ENCODE measurements at regions not wholly inside any gene's neighbourhood (a gene's known extent, or its start where the extent isn't known, plus 50 kb on each side); places are given as distances from the start of the nearest gene placed in this dataset.

DNA sequence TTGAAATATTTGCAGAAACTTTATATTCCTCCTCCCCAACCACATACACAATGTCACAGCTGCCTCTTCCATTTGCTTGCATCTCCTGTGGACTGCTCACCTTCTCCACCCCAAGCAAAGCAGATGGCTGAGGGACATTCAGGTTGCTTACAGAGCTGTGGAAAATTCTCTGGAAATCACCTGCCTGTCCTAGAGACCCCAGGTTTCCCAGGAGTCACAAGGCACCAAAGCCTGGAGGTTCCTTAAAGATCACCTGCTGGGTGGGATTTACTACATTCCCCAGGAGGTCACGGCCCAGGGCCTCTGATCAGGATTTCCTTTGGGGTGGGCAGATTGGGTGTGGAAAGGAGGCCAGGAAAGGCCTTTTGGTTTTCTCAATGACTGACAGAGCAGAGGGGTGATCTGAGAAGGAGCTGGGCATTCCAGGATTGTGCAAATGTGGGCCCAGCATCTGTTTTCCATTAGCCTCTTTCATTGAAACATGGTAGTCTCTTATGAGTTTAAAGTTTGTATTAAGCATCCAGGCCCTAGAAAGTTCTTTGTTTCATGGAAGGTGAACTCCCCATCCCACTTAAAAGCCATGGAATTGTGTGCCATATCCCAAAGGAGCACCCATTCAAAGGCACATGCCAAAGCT lies 410.7 kb upstream of the TNP1 start:
- DNase-seq (no peak), ATAC-seq (ENCODE audit: low FRiP score) (no peak)
- H3K4me3 ChIP-seq (ENCODE audit: low read length in 2 of 2): no peak overlapping the region
- H3K27me3 ChIP-seq (ENCODE audit: control insufficient read depth in 1 of 2, insufficient read depth in 2 of 2, low read length in 1 of 2): no peaks in the 10 kb centered on the region
- no peaks in the 10 kb centered on the region for H3K9me3 ChIP-seq (ENCODE audit: control insufficient read depth, low read length)
- H3K36me3 ChIP-seq (ENCODE audit: control insufficient read depth in 1 of 2, insufficient read depth in 2 of 2, low read length in 1 of 2): no peaks in the 10 kb centered on the region
- H3K4me1 ChIP-seq (ENCODE audit: control insufficient read depth in 1 of 2, insufficient read depth in 2 of 2, low read length in 2 of 2): peaks cover 0 to 8% of the 10 kb centered on the region in 2 donors
- intact Hi-C loops (cut with DNase I): no loop called here
- WGBS, 2 donors: 95 to 98% methylated on average over 1 of the region's 1 CpG
- no peak overlapping the region for H3K27ac ChIP-seq (ENCODE audit: low read depth in 1 of 2, low read length in 2 of 2)

- no peak overlapping the region for H3K27ac ChIP-seq (ENCODE audit: low read depth in 1 of 2, low read length in 2 of 2)
- H3K4me1 ChIP-seq (ENCODE audit: control insufficient read depth in 1 of 2, insufficient read depth in 2 of 2, low read length in 2 of 2): peaks cover 0 to 8% of the 10 kb centered on the region in 2 donors
- DNase-seq: no peak
- no peak overlapping the region for H3K4me3 ChIP-seq (ENCODE audit: low read length in 2 of 2)
- 86 to 87% methylated on average over 8 of the region's 8 CpGs for WGBS, 2 donors
- intact Hi-C loops (cut with DNase I): no loop called here
- no peaks in the 10 kb centered on the region for H3K9me3 ChIP-seq (ENCODE audit: control insufficient read depth, low read length)
- no peaks in the 10 kb centered on the region for H3K27me3 ChIP-seq (ENCODE audit: control insufficient read depth in 1 of 2, insufficient read depth in 2 of 2, low read length in 1 of 2)
- no peak for ATAC-seq (ENCODE audit: low FRiP score)
- H3K36me3 ChIP-seq (ENCODE audit: control insufficient read depth in 1 of 2, insufficient read depth in 2 of 2, low read length in 1 of 2): no peaks in the 10 kb centered on the region
Measured at GRCh38 chr2:217269701-217270484, 410.0 kb upstream of the TNP1 start.

DNA sequence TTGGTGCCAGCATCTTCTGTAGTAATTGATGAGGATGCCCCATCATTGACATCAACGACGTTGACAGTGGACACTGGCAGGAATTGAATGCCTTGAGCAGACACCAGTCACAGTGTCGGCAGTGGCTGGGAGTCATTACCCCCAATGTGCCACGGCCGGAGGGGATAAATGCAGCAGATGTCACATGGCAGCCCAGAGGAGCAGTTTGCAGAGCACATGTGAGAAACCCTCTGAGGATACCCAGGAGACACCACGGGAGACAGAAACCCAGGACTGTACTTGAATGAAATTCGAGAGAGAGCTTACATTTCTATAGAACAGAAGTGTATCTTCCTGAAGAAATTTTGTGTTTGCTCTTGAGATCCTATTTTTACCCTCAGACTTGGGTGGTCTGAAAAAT lies 409.1 kb upstream of the TNP1 start:
- intact Hi-C loops (cut with DNase I): no loop called here
- Histone ChIP-seq H3K4me1 (ENCODE audit: control insufficient read depth in 1 of 2, insufficient read depth in 2 of 2, low read length in 2 of 2) (peaks cover 0 to 8% of the 10 kb centered on the region in 2 donors), H3K27ac (ENCODE audit: low read depth in 1 of 2, low read length in 2 of 2) (no peak overlapping the region), H3K36me3 (ENCODE audit: control insufficient read depth in 1 of 2, insufficient read depth in 2 of 2, low read length in 1 of 2) (no peaks in the 10 kb centered on the region), H3K27me3 (ENCODE audit: control insufficient read depth in 1 of 2, insufficient read depth in 2 of 2, low read length in 1 of 2) (no peaks in the 10 kb centered on the region), H3K9me3 (ENCODE audit: control insufficient read depth, low read length) (no peaks in the 10 kb centered on the region), H3K4me3 (ENCODE audit: low read length in 2 of 2) (no peak overlapping the region)
- WGBS, 2 donors: 93% methylated on average over 7 of the region's 7 CpGs
- no peak for ATAC-seq (ENCODE audit: low FRiP score)
- no peak for DNase-seq

DNA sequence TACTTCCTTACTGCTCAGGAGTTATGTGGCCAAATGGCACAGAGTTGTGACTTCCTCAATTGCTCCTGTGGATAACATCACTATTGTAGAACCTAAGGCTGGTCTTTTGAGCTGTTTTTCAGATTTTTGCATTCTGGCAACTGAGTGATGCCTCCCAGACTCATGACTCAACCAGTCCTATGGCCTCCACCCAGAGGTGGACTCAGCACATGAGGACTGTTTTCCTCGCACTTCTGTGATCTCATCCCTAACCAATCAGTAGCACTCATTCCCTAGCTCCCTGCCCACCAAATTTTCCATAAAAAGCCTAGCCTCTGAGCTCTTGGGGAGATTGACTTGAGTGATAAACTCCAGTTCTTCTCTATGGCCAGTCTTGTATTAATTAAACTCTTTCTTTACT lies 407.9 kb upstream of the TNP1 start:
- ATAC-seq (ENCODE audit: low FRiP score) (no peak), DNase-seq (no peak)
- H3K9me3 ChIP-seq (ENCODE audit: control insufficient read depth, low read length): no peaks in the 10 kb centered on the region
- no peaks in the 10 kb centered on the region for H3K27me3 ChIP-seq (ENCODE audit: control insufficient read depth in 1 of 2, insufficient read depth in 2 of 2, low read length in 1 of 2)
- 91 to 100% methylated on average over 1 of the region's 1 CpG for WGBS, 2 donors
- H3K4me3 ChIP-seq (ENCODE audit: low read length in 2 of 2): no peak overlapping the region
- peaks cover 0 to 8% of the 10 kb centered on the region in 2 donors for H3K4me1 ChIP-seq (ENCODE audit: control insufficient read depth in 1 of 2, insufficient read depth in 2 of 2, low read length in 2 of 2)
- no peaks in the 10 kb centered on the region for H3K36me3 ChIP-seq (ENCODE audit: control insufficient read depth in 1 of 2, insufficient read depth in 2 of 2, low read length in 1 of 2)
- intact Hi-C loops (cut with DNase I): no loop called here
- no peak overlapping the region for H3K27ac ChIP-seq (ENCODE audit: low read depth in 1 of 2, low read length in 2 of 2)

GRCh38 chr2:217263756-217264155 lies 403.9 kb upstream of the TNP1 start:
- Histone ChIP-seq H3K27ac (ENCODE audit: low read depth in 1 of 2, low read length in 2 of 2) (no peak overlapping the region), H3K27me3 (ENCODE audit: control insufficient read depth in 1 of 2, insufficient read depth in 2 of 2, low read length in 1 of 2) (no peaks in the 10 kb centered on the region), H3K4me1 (ENCODE audit: control insufficient read depth in 1 of 2, insufficient read depth in 2 of 2, low read length in 2 of 2) (no peaks in the 10 kb centered on the region), H3K4me3 (ENCODE audit: low read length in 2 of 2) (no peak overlapping the region), H3K36me3 (ENCODE audit: control insufficient read depth in 1 of 2, insufficient read depth in 2 of 2, low read length in 1 of 2) (no peaks in the 10 kb centered on the region), H3K9me3 (ENCODE audit: control insufficient read depth, low read length) (no peaks in the 10 kb centered on the region)
- intact Hi-C loops (cut with DNase I): no loop called here
- no peak for ATAC-seq (ENCODE audit: low FRiP score)
- 53 to 54% methylated on average over 3 of the region's 3 CpGs for WGBS, 2 donors
- DNase-seq: no peak

DNA sequence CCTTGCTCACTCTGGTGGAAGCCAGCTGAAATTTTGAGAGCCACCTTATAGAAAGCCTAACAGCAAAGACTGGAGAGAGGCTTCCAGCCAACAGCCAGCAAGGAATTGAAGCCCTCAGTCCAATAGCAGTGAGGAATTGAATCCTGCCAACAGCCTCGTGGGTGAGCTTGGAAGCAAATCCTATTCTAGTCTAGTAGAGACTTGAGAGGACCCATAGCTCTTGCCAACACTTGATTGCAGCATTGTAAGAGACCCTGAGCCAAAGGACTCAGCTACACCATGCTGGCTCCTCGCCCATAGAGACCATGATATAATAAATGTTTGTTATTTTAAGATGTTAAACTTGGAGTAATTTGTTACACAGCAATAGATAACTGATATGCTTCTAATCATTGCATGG lies 403.0 kb upstream of the TNP1 start:
- H3K4me3 ChIP-seq (ENCODE audit: low read length in 2 of 2): no peak overlapping the region
- DNase-seq: no peak
- intact Hi-C loops (cut with DNase I): no loop called here
- no peaks in the 10 kb centered on the region for H3K9me3 ChIP-seq (ENCODE audit: control insufficient read depth, low read length)
- WGBS, 2 donors: 32% methylated on average over 2 of the region's 2 CpGs
- H3K27me3 ChIP-seq (ENCODE audit: control insufficient read depth in 1 of 2, insufficient read depth in 2 of 2, low read length in 1 of 2): no peaks in the 10 kb centered on the region
- no peak overlapping the region for H3K27ac ChIP-seq (ENCODE audit: low read depth in 1 of 2, low read length in 2 of 2)
- H3K4me1 ChIP-seq (ENCODE audit: control insufficient read depth in 1 of 2, insufficient read depth in 2 of 2, low read length in 2 of 2): no peaks in the 10 kb centered on the region
- H3K36me3 ChIP-seq (ENCODE audit: control insufficient read depth in 1 of 2, insufficient read depth in 2 of 2, low read length in 1 of 2): no peaks in the 10 kb centered on the region
- no peak for ATAC-seq (ENCODE audit: low FRiP score)

DNA sequence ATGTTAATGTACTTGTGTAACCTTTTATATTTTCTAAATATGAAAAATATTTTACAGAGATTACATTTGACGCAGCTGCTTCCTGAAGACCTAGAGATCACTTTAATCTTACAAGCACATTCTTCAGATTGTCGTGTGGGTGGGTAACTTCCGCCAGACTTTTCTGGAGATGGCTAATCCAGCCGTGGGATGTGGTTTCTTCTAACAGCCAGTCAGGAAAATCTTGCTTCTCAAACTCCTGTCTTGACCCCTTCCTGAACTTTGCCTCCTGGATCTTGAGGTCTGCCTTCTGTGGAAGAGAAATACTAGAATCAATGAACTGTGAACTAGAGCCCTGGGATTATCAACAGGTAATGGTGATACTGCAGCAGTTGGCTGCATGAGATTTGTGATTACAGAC lies 401.6 kb upstream of the TNP1 start:
- ATAC-seq (ENCODE audit: low FRiP score): no peak
- Histone ChIP-seq H3K36me3 (ENCODE audit: control insufficient read depth in 1 of 2, insufficient read depth in 2 of 2, low read length in 1 of 2) (no peaks in the 10 kb centered on the region), H3K9me3 (ENCODE audit: control insufficient read depth, low read length) (no peaks in the 10 kb centered on the region), H3K27ac (ENCODE audit: low read depth in 1 of 2, low read length in 2 of 2) (no peak overlapping the region), H3K27me3 (ENCODE audit: control insufficient read depth in 1 of 2, insufficient read depth in 2 of 2, low read length in 1 of 2) (no peaks in the 10 kb centered on the region), H3K4me3 (ENCODE audit: low read length in 2 of 2) (no peak overlapping the region), H3K4me1 (ENCODE audit: control insufficient read depth in 1 of 2, insufficient read depth in 2 of 2, low read length in 2 of 2) (no peaks in the 10 kb centered on the region)
- no peak for DNase-seq
- 44 to 54% methylated on average over 4 of the region's 4 CpGs for WGBS, 2 donors
- intact Hi-C loops (cut with DNase I): no loop called here

GRCh38 chr2:217260441-217261115 lies 400.7 kb upstream of the TNP1 start:
- H3K9me3 ChIP-seq (ENCODE audit: control insufficient read depth, low read length): no peaks in the 10 kb centered on the region
- 61 to 68% methylated on average over 8 of the region's 8 CpGs for WGBS, 2 donors
- no peak for DNase-seq
- no peak for ATAC-seq (ENCODE audit: low FRiP score)
- H3K4me1 ChIP-seq (ENCODE audit: control insufficient read depth in 1 of 2, insufficient read depth in 2 of 2, low read length in 2 of 2): no peaks in the 10 kb centered on the region
- intact Hi-C loops (cut with DNase I): no loop called here
- H3K27me3 ChIP-seq (ENCODE audit: control insufficient read depth in 1 of 2, insufficient read depth in 2 of 2, low read length in 1 of 2): no peaks in the 10 kb centered on the region
- no peak overlapping the region for H3K4me3 ChIP-seq (ENCODE audit: low read length in 2 of 2)
- H3K27ac ChIP-seq (ENCODE audit: low read depth in 1 of 2, low read length in 2 of 2): no peak overlapping the region
- no peaks in the 10 kb centered on the region for H3K36me3 ChIP-seq (ENCODE audit: control insufficient read depth in 1 of 2, insufficient read depth in 2 of 2, low read length in 1 of 2)

DNA sequence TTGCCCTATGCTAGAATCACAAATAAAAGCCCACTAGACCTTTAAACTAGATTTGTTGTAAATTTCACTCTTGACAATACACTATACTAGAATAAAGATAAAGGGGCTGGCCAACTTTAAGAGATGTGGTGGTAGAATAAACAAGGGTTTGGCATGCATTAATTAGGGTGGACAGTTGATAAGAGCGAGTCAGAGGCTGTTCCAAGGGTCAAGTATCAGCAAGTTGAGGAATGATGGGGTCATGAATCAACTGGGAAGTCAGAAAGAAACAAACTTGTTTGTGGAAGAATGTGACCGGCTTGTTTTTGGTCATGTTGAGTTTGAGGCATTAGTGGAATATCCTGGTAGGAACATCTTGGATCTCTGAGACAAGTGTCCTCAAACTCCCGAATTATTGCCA lies 398.3 kb upstream of the TNP1 start:
- Histone ChIP-seq H3K4me3 (ENCODE audit: low read length in 2 of 2) (no peak overlapping the region), H3K9me3 (ENCODE audit: control insufficient read depth, low read length) (no peaks in the 10 kb centered on the region), H3K27ac (ENCODE audit: low read depth in 1 of 2, low read length in 2 of 2) (no peak overlapping the region), H3K36me3 (ENCODE audit: control insufficient read depth in 1 of 2, insufficient read depth in 2 of 2, low read length in 1 of 2) (no peaks in the 10 kb centered on the region), H3K4me1 (ENCODE audit: control insufficient read depth in 1 of 2, insufficient read depth in 2 of 2, low read length in 2 of 2) (no peaks in the 10 kb centered on the region), H3K27me3 (ENCODE audit: control insufficient read depth in 1 of 2, insufficient read depth in 2 of 2, low read length in 1 of 2) (no peaks in the 10 kb centered on the region)
- no peak for DNase-seq
- intact Hi-C loops (cut with DNase I): no loop called here
- WGBS, 2 donors: 86% methylated on average over 3 of the region's 3 CpGs
- no peak for ATAC-seq (ENCODE audit: low FRiP score)

Data from aorta (tissue), 5 donors.